ENCODE measurements at regions not wholly inside any gene's neighbourhood (a gene's known extent, or its start where the extent isn't known, plus 50 kb on each side); places are given as distances from the start of the nearest gene placed in this dataset.

DNA sequence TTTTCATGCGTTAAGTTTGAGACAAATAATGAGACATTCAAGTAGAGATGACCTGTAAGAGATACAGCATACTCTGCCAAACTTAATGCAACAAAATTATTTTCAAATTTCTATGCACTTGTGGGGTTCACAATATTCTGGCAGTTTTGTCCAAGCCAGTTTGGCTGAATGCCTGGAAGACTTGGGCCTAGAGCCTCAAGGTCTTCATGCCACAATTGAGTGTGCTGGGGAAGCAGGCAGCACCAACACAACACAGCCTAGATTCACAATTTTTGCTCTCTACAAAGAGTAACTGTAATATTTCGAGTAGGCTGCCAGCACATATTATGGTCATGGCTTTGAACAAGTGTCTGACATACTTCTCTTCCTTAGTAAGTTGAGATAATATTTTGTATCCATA is 461.4 kb upstream of the SPHKAP start:
- H4K20me1 ChIP-seq (ENCODE audit: insufficient read depth, low read length, poor library complexity, severe bottlenecking): no peaks in the 10 kb centered on the region
- H3K27me3 ChIP-seq (ENCODE audit: insufficient read depth, low read length, poor library complexity, severe bottlenecking): no peaks in the 10 kb centered on the region
- TF ChIP-seq, protein P1, sequence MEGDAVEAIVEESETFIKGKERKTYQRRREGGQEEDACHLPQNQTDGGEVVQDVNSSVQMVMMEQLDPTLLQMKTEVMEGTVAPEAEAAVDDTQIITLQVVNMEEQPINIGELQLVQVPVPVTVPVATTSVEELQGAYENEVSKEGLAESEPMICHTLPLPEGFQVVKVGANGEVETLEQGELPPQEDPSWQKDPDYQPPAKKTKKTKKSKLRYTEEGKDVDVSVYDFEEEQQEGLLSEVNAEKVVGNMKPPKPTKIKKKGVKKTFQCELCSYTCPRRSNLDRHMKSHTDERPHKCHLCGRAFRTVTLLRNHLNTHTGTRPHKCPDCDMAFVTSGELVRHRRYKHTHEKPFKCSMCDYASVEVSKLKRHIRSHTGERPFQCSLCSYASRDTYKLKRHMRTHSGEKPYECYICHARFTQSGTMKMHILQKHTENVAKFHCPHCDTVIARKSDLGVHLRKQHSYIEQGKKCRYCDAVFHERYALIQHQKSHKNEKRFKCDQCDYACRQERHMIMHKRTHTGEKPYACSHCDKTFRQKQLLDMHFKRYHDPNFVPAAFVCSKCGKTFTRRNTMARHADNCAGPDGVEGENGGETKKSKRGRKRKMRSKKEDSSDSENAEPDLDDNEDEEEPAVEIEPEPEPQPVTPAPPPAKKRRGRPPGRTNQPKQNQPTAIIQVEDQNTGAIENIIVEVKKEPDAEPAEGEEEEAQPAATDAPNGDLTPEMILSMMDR (conservative IDR thresholded peaks at IDR 0.05; ENCODE audit: low read length): no peak
- no peak for TF ChIP-seq EZH2phosphoT487 (IDR thresholded peaks at IDR 0.05; ENCODE audit: borderline replicate concordance)
- no peaks in the 10 kb centered on the region for H3K9me3 ChIP-seq (ENCODE audit: insufficient read depth, low read depth, low read length)
- no peak overlapping the region for H3K4me3 ChIP-seq (ENCODE audit: low read length, poor library complexity, severe bottlenecking)
- no peaks in the 10 kb centered on the region for H3K9me2 ChIP-seq (replicated peaks; ENCODE audit: low read depth, low read length)
- H3K4me1 ChIP-seq (ENCODE audit: insufficient read depth, low read length, poor library complexity, severe bottlenecking): no peaks in the 10 kb centered on the region
- no peak overlapping the region for H3K9ac ChIP-seq (ENCODE audit: low read depth, low read length, poor library complexity, severe bottlenecking)
- no peaks in the 10 kb centered on the region for H3K79me2 ChIP-seq (ENCODE audit: insufficient read depth, low read length)
- no peak overlapping the region for H2AFZ ChIP-seq (ENCODE audit: low read length)
- H3K4me2 ChIP-seq (ENCODE audit: low read depth, low read length, poor library complexity, severe bottlenecking): no peak overlapping the region
- no peaks in the 10 kb centered on the region for H3F3A ChIP-seq (ENCODE audit: low read depth)
- H3K36me3 ChIP-seq (ENCODE audit: insufficient read depth, low read length): no peaks in the 10 kb centered on the region

DNA sequence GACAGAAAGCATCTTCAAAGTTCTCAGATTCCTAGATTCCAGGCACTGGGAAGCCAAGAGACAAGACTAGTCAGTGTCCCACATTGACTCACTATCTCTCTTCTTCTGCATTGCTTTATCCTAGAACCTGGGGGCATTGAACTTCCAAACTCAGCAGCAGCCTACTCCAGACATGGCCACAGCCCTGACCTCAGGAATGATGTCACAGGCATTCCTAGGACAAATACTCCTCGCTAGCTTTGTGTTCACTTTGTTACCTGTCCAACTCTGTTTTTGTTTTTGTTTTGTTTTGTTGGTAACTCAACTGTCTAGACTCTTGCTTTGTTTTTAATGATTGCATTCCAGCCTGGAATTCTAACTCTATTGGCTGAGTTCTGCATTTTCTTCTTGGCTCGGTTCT is 449.3 kb upstream of the SPHKAP start:
- H3K27me3 ChIP-seq (ENCODE audit: insufficient read depth, low read length, poor library complexity, severe bottlenecking): no peaks in the 10 kb centered on the region
- no peaks in the 10 kb centered on the region for H3F3A ChIP-seq (ENCODE audit: low read depth)
- H3K9ac ChIP-seq (ENCODE audit: low read depth, low read length, poor library complexity, severe bottlenecking): no peak overlapping the region
- H2AFZ ChIP-seq (ENCODE audit: low read length): no peak overlapping the region
- H3K4me1 ChIP-seq (ENCODE audit: insufficient read depth, low read length, poor library complexity, severe bottlenecking): no peaks in the 10 kb centered on the region
- H3K4me3 ChIP-seq (ENCODE audit: low read length, poor library complexity, severe bottlenecking): no peak overlapping the region
- no peak for TF ChIP-seq EZH2phosphoT487 (IDR thresholded peaks at IDR 0.05; ENCODE audit: borderline replicate concordance)
- TF ChIP-seq, protein P1 (conservative IDR thresholded peaks at IDR 0.05; ENCODE audit: low read length): no peak
- no peaks in the 10 kb centered on the region for H3K36me3 ChIP-seq (ENCODE audit: insufficient read depth, low read length)
- no peaks in the 10 kb centered on the region for H3K79me2 ChIP-seq (ENCODE audit: insufficient read depth, low read length)
- H4K20me1 ChIP-seq (ENCODE audit: insufficient read depth, low read length, poor library complexity, severe bottlenecking): no peaks in the 10 kb centered on the region
- H3K9me2 ChIP-seq (replicated peaks; ENCODE audit: low read depth, low read length): no peaks in the 10 kb centered on the region
- no peak overlapping the region for H3K4me2 ChIP-seq (ENCODE audit: low read depth, low read length, poor library complexity, severe bottlenecking)
- H3K9me3 ChIP-seq (ENCODE audit: insufficient read depth, low read depth, low read length): no peaks in the 10 kb centered on the region

DNA sequence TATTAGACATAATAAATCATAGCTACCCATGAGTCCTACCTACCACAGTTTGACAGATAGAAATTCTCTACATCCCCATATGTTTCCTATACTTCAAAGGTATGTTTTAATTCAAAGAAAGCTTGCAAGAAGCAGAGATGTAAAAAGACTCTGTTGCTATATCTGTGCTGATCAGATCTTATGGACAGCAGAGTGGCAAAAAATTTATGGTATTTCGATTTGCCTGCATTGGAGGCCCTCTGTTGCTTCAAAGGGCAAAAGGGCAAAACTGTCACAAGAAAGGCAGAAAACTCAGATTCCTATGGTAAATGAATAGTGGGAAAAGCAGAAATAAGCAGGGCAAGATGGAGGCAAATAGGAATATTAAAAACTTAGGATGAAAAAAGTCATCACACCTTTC is 447.8 kb upstream of the SPHKAP start:
- Histone ChIP-seq H3K9me2 (replicated peaks; ENCODE audit: low read depth, low read length) (no peaks in the 10 kb centered on the region), H3K27me3 (ENCODE audit: insufficient read depth, low read length, poor library complexity, severe bottlenecking) (no peaks in the 10 kb centered on the region), H3K4me3 (ENCODE audit: low read length, poor library complexity, severe bottlenecking) (no peak overlapping the region), H3K9ac (ENCODE audit: low read depth, low read length, poor library complexity, severe bottlenecking) (no peak overlapping the region), H3K36me3 (ENCODE audit: insufficient read depth, low read length) (no peaks in the 10 kb centered on the region), H3K9me3 (ENCODE audit: insufficient read depth, low read depth, low read length) (no peaks in the 10 kb centered on the region), H3K79me2 (ENCODE audit: insufficient read depth, low read length) (no peaks in the 10 kb centered on the region), H3K4me2 (ENCODE audit: low read depth, low read length, poor library complexity, severe bottlenecking) (no peak overlapping the region), H4K20me1 (ENCODE audit: insufficient read depth, low read length, poor library complexity, severe bottlenecking) (no peaks in the 10 kb centered on the region), H3K4me1 (ENCODE audit: insufficient read depth, low read length, poor library complexity, severe bottlenecking) (no peaks in the 10 kb centered on the region), H3F3A (ENCODE audit: low read depth) (no peaks in the 10 kb centered on the region), H2AFZ (ENCODE audit: low read length) (no peak overlapping the region)
- TF ChIP-seq, protein P1 (conservative IDR thresholded peaks at IDR 0.05; ENCODE audit: low read length): no peak
- TF ChIP-seq EZH2phosphoT487 (IDR thresholded peaks at IDR 0.05; ENCODE audit: borderline replicate concordance): no peak

Measured in Loucy (cell line).